ENCODE measurements at regions not wholly inside any gene's neighbourhood (a gene's known extent, or its start where the extent isn't known, plus 50 kb on each side); places are given as distances from the start of the nearest gene placed in this dataset.

DNA sequence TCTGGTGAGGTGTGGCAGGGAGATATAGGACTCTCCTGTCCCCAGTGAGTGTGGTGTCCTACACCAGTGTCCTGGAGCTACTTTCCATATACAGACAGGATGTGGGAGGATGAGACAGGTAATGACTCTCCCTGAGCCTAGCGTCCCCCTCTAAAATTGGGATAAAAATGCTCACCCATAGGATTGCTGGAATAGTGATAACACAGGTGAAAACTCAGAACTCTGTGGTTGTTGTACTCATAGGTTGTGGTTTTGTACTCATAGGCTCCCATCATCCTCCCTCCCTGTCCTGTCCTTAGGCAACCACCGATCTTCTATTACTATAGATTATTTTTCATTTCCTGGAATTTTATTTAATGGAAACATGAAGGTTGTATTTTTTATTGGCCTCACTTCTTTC lies 60.7 kb upstream of the NXF3 start:
- H3K27ac ChIP-seq (ENCODE audit: low read depth, low read length) = no peak overlapping the region
- H3K9ac ChIP-seq (ENCODE audit: low read length) = no peak overlapping the region
- no peak overlapping the region for H2AFZ ChIP-seq (ENCODE audit: low read depth, low read length)
- H3K4me1 Mint-ChIP-seq (ENCODE audit: low read depth, unreplicated experiment) = peaks cover 10% of the 10 kb centered on the region
- DNase-seq (ENCODE audit: low read depth) (no peak), FAIRE-seq (no peak)
- H3K4me3 ChIP-seq (ENCODE audit: insufficient read depth, low read depth, low read length) = no peak overlapping the region
- no peaks in the 10 kb centered on the region for H3K79me2 ChIP-seq (ENCODE audit: insufficient read depth, low read length)
- no peak overlapping the region for H3K4me2 ChIP-seq (ENCODE audit: low read length)
- no peaks in the 10 kb centered on the region for H3K27me3 Mint-ChIP-seq (ENCODE audit: low read depth, unreplicated experiment)
- TF ChIP-seq, protein P1, sequence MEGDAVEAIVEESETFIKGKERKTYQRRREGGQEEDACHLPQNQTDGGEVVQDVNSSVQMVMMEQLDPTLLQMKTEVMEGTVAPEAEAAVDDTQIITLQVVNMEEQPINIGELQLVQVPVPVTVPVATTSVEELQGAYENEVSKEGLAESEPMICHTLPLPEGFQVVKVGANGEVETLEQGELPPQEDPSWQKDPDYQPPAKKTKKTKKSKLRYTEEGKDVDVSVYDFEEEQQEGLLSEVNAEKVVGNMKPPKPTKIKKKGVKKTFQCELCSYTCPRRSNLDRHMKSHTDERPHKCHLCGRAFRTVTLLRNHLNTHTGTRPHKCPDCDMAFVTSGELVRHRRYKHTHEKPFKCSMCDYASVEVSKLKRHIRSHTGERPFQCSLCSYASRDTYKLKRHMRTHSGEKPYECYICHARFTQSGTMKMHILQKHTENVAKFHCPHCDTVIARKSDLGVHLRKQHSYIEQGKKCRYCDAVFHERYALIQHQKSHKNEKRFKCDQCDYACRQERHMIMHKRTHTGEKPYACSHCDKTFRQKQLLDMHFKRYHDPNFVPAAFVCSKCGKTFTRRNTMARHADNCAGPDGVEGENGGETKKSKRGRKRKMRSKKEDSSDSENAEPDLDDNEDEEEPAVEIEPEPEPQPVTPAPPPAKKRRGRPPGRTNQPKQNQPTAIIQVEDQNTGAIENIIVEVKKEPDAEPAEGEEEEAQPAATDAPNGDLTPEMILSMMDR (IDR thresholded peaks at IDR 0.05; ENCODE audit: insufficient read depth, low read depth, low read length) = no peak
- no peak for TF ChIP-seq EZH2 (IDR thresholded peaks at IDR 0.05; ENCODE audit: insufficient read depth, low read length)
- H3K36me3 Mint-ChIP-seq (ENCODE audit: low read depth, unreplicated experiment) = no peaks in the 10 kb centered on the region
- H3K9me3 ChIP-seq (ENCODE audit: insufficient read depth, low read depth, low read length) = no peaks in the 10 kb centered on the region
- no peaks in the 10 kb centered on the region for H3K9me3 Mint-ChIP-seq (ENCODE audit: unreplicated experiment)
- H3K4me1 ChIP-seq (ENCODE audit: insufficient read depth, low read length) = peaks cover 5% of the 10 kb centered on the region
- H3K36me3 ChIP-seq (ENCODE audit: insufficient read depth, low read length) = no peaks in the 10 kb centered on the region
- no peak overlapping the region for H3K27ac Mint-ChIP-seq (ENCODE audit: unreplicated experiment)
- no peaks in the 10 kb centered on the region for H3K27me3 ChIP-seq (ENCODE audit: insufficient read depth, low read length)
- H3K4me3 Mint-ChIP-seq (ENCODE audit: unreplicated experiment) = no peak overlapping the region
- no peaks in the 10 kb centered on the region for H4K20me1 ChIP-seq (ENCODE audit: insufficient read depth, low read length)

DNA sequence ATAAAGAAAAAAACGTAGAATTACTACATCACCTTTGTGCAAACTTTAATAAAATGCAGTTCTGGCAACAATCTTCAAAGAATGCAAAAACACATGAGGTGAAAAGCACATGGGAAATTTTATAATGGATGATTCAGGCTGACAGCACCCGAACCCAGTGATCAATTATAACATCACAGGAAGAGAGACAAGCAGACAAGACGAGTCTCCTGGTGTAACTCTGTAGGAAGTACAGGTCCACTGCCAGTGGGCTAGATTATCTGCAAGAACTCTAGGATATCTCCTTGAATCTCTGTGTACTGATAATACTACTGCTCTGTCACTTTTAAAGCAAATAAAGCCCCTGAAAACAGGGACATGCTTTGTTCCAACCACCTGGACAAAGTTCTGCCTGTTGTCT lies 58.9 kb upstream of the NXF3 start:
- H4K20me1 ChIP-seq (ENCODE audit: insufficient read depth, low read length) = no peaks in the 10 kb centered on the region
- Mint-ChIP-seq H3K27me3 (ENCODE audit: low read depth, unreplicated experiment) (no peaks in the 10 kb centered on the region), H3K36me3 (ENCODE audit: low read depth, unreplicated experiment) (no peaks in the 10 kb centered on the region), H3K9me3 (ENCODE audit: unreplicated experiment) (no peaks in the 10 kb centered on the region), H3K4me1 (ENCODE audit: low read depth, unreplicated experiment) (peaks cover 10% of the 10 kb centered on the region), H3K4me3 (ENCODE audit: unreplicated experiment) (no peak overlapping the region), H3K27ac (ENCODE audit: unreplicated experiment) (no peak overlapping the region)
- no peaks in the 10 kb centered on the region for H3K27me3 ChIP-seq (ENCODE audit: insufficient read depth, low read length)
- H3K4me2 ChIP-seq (ENCODE audit: low read length) = peak overlapping the region; percentile 83
- TF ChIP-seq, protein P1 (IDR thresholded peaks at IDR 0.05; ENCODE audit: insufficient read depth, low read depth, low read length) = no peak
- TF ChIP-seq EZH2 (IDR thresholded peaks at IDR 0.05; ENCODE audit: insufficient read depth, low read length) = no peak
- H3K79me2 ChIP-seq (ENCODE audit: insufficient read depth, low read length) = no peaks in the 10 kb centered on the region
- H3K9ac ChIP-seq (ENCODE audit: low read length) = peak overlapping the region; percentile 71
- DNase-seq (ENCODE audit: low read depth) (no peak), FAIRE-seq (no peak)
- no peak overlapping the region for H2AFZ ChIP-seq (ENCODE audit: low read depth, low read length)
- peaks cover 5% of the 10 kb centered on the region for H3K4me1 ChIP-seq (ENCODE audit: insufficient read depth, low read length)
- no peaks in the 10 kb centered on the region for H3K36me3 ChIP-seq (ENCODE audit: insufficient read depth, low read length)
- no peaks in the 10 kb centered on the region for H3K9me3 ChIP-seq (ENCODE audit: insufficient read depth, low read depth, low read length)
- no peak overlapping the region for H3K4me3 ChIP-seq (ENCODE audit: insufficient read depth, low read depth, low read length)
- H3K27ac ChIP-seq (ENCODE audit: low read depth, low read length) = peak overlapping the region; percentile 74

DNA sequence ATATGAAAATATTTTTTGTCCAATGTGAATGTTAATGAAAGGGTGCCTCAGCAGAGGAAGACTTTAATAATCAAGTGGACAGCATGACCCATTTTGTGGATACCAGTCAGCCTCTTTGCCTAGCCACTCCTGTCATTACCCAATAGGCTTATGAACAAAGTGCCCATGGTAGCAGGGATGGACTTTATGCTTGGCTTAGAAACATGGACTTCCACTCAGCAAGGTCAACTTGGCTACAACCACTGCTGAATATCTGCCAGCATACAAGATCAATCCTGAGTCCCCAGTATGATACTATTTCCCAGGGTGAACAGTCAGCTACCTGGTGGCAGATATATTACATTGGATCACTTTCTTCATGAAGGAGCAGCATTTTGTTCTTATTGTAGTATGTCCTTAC lies 56.7 kb upstream of the NXF3 start:
- H3K27me3 Mint-ChIP-seq (ENCODE audit: low read depth, unreplicated experiment) = no peaks in the 10 kb centered on the region
- no peaks in the 10 kb centered on the region for H3K9me3 ChIP-seq (ENCODE audit: insufficient read depth, low read depth, low read length)
- no peaks in the 10 kb centered on the region for H3K36me3 Mint-ChIP-seq (ENCODE audit: low read depth, unreplicated experiment)
- H3K79me2 ChIP-seq (ENCODE audit: insufficient read depth, low read length) = no peaks in the 10 kb centered on the region
- H3K27ac Mint-ChIP-seq (ENCODE audit: unreplicated experiment) = no peak overlapping the region
- H3K4me3 ChIP-seq (ENCODE audit: insufficient read depth, low read depth, low read length) = no peak overlapping the region
- H3K4me2 ChIP-seq (ENCODE audit: low read length) = no peak overlapping the region
- peaks cover 7% of the 10 kb centered on the region for H3K4me1 Mint-ChIP-seq (ENCODE audit: low read depth, unreplicated experiment)
- H4K20me1 ChIP-seq (ENCODE audit: insufficient read depth, low read length) = no peaks in the 10 kb centered on the region
- no peak overlapping the region for H3K9ac ChIP-seq (ENCODE audit: low read length)
- DNase-seq (ENCODE audit: low read depth) (no peak), FAIRE-seq (no peak)
- H3K4me1 ChIP-seq (ENCODE audit: insufficient read depth, low read length) = peaks cover 5% of the 10 kb centered on the region
- no peak overlapping the region for H2AFZ ChIP-seq (ENCODE audit: low read depth, low read length)
- no peaks in the 10 kb centered on the region for H3K27me3 ChIP-seq (ENCODE audit: insufficient read depth, low read length)
- H3K4me3 Mint-ChIP-seq (ENCODE audit: unreplicated experiment) = no peak overlapping the region
- H3K27ac ChIP-seq (ENCODE audit: low read depth, low read length) = no peak overlapping the region
- H3K36me3 ChIP-seq (ENCODE audit: insufficient read depth, low read length) = no peaks in the 10 kb centered on the region
- H3K9me3 Mint-ChIP-seq (ENCODE audit: unreplicated experiment) = no peaks in the 10 kb centered on the region
- TF ChIP-seq, protein P1 (IDR thresholded peaks at IDR 0.05; ENCODE audit: insufficient read depth, low read depth, low read length) = no peak
- TF ChIP-seq EZH2 (IDR thresholded peaks at IDR 0.05; ENCODE audit: insufficient read depth, low read length) = no peak
